GM12801 (cell line): ENCODE measurements at regions not wholly inside any gene's neighbourhood (a gene's known extent, or its start where the extent isn't known, plus 50 kb on each side); places are given as distances from the start of the nearest gene placed in this dataset.

Source experiments
- CTCF ChIP-seq: IDR thresholded peaks from one replicate; pipeline ENCODE4 v1.5.1; 2011; ENCODE audit warnings: control low read depth; ENCODE audit not compliant: insufficient read length; ENCODE audit errors: extremely low read depth

- TF ChIP-seq CTCF: no peak
Measured at GRCh38 chr14:105891221-105891602, 364.8 kb downstream of the TMEM121 start.

GRCh38 chr14:105891631-105892452, 365.5 kb downstream of the TMEM121 start:
- TF ChIP-seq CTCF: no peak

- no peak for TF ChIP-seq CTCF
Measured at GRCh38 chr14:105894125-105894977, 368.0 kb downstream of the TMEM121 start.

- no peak for TF ChIP-seq CTCF
Measured at GRCh38 chr14:105894978-105895881, 368.8 kb downstream of the TMEM121 start.

- no peak for TF ChIP-seq CTCF
Measured at GRCh38 chr14:105897725-105898113, 371.3 kb downstream of the TMEM121 start.

- TF ChIP-seq CTCF: no peak
Measured at GRCh38 chr14:105898482-105899010, 372.2 kb downstream of the TMEM121 start.
